AG09309 (cell line): ENCODE measurements at regions not wholly inside any gene's neighbourhood (a gene's known extent, or its start where the extent isn't known, plus 50 kb on each side); places are given as distances from the start of the nearest gene placed in this dataset.

Source experiments
- DNase-seq: peaks from one replicate; pipeline ENCODE4 v3.0.0-alpha.2; 2010; ENCODE audit warnings: low read depth
- H3K4me3 ChIP-seq: 2 replicates; pipeline ENCODE4 v1.5.1; 2011; ENCODE audit warnings: mild to moderate bottlenecking, low read depth, low read length, moderate library complexity; ENCODE audit not compliant: control insufficient read depth
- CTCF ChIP-seq: IDR thresholded peaks from 2 replicates; pipeline ENCODE4 v1.5.1; 2011; ENCODE audit warnings: mild to moderate bottlenecking, low read depth, low read length, inconsistent platforms; ENCODE audit not compliant: insufficient read depth, control insufficient read depth; ENCODE audit errors: missing control alignments

GRCh38 chr3:166743481-166744134 is 636.5 kb downstream of the ZBBX start:
- no peak overlapping the region for H3K4me3 ChIP-seq
- DNase-seq: no peak
- TF ChIP-seq CTCF: no peak

GRCh38 chr3:166734734-166735133 is 645.4 kb downstream of the ZBBX start:
- no peak for DNase-seq
- TF ChIP-seq CTCF: no peak
- no peak overlapping the region for H3K4me3 ChIP-seq

GRCh38 chr3:166731701-166732100 is 648.4 kb downstream of the ZBBX start:
- H3K4me3 ChIP-seq: no peak overlapping the region
- no peak for TF ChIP-seq CTCF
- no peak for DNase-seq

- DNase-seq: no peak
- H3K4me3 ChIP-seq: no peak overlapping the region
- no peak for TF ChIP-seq CTCF
These were observed 658.6 kb downstream of the ZBBX start for GRCh38 chr3:166721466-166721865.

GRCh38 chr3:166714206-166714605 is 665.9 kb downstream of the ZBBX start:
- no peak for DNase-seq
- H3K4me3 ChIP-seq: no peak overlapping the region
- TF ChIP-seq CTCF: no peak

- H3K4me3 ChIP-seq: no peak overlapping the region
- TF ChIP-seq CTCF: no peak
- DNase-seq: no peak
These were observed 666.3 kb downstream of the ZBBX start for GRCh38 chr3:166713787-166714186.
